Activated CD4-positive, alpha-beta memory T cell treated with anti-CD3 and anti-CD28 coated beads for 36 hours (primary cell): ENCODE measurements at regions not wholly inside any gene's neighbourhood (a gene's known extent, or its start where the extent isn't known, plus 50 kb on each side); places are given as distances from the start of the nearest gene placed in this dataset.
"Not testable (repeated sequence)": the region's sequence is repeated elsewhere in the genome, so short reads cannot be mapped to it uniquely, and the experiment has no call there.

ENCODE experiments used
- CTCF ChIA-PET: fragments of 350-600 bp; sonication (Branson Sonifier 250); formaldehyde crosslinking; loops from one replicate; lab custom pipeline; 2021; ENCODE audit warnings: antibody characterized with exemption, inconsistent platforms; lab: Charles Lee
- POLR2A ChIA-PET: fragments of 350-600 bp; sonication (Branson Sonifier 250); formaldehyde crosslinking; loops from one replicate; lab custom pipeline; 2021; ENCODE audit warnings: antibody characterized with exemption; lab: Charles Lee
- DNase-seq: peaks from one replicate; pipeline ENCODE4 v3.0.0-alpha.2; 2020
- H3K27ac Mint-ChIP-seq: one replicate; pipeline ENCODE4 v1.8.0; 2021; ENCODE audit warnings: mixed read lengths
- H3K27me3 Mint-ChIP-seq: one replicate; pipeline ENCODE4 v1.8.0; 2021; ENCODE audit warnings: mixed read lengths
- H3K36me3 Mint-ChIP-seq: one replicate; pipeline ENCODE4 v1.8.0; 2021; ENCODE audit warnings: mixed read lengths
- H3K4me1 Mint-ChIP-seq: one replicate; pipeline ENCODE4 v1.8.0; 2021; ENCODE audit warnings: low read depth, mixed read lengths
- H3K4me3 Mint-ChIP-seq: one replicate; pipeline ENCODE4 v1.8.0; 2021; ENCODE audit warnings: mild to moderate bottlenecking, mixed read lengths
- H3K9me3 Mint-ChIP-seq: one replicate; pipeline ENCODE4 v1.8.0; 2021; ENCODE audit warnings: mixed read lengths
- intact Hi-C: fragments of 100-400 bp; cut with micrococcal nuclease; formaldehyde crosslinking; loops from one replicate; pipeline ENCODE4 v1.15.1; 2023

- Mint-ChIP-seq H3K27ac (no peak overlapping the region), H3K27me3 (no peaks in the 10 kb centered on the region), H3K4me3 (no peak overlapping the region), H3K9me3 (peaks cover 2% of the 10 kb centered on the region), H3K36me3 (no peaks in the 10 kb centered on the region), H3K4me1 (no peaks in the 10 kb centered on the region)
- POLR2A ChIA-PET = no interaction called here
- intact Hi-C loops = no loop called here
- no peak for DNase-seq
- CTCF ChIA-PET = no interaction called here
Observed at GRCh38 chr2:208671284-208671683, 264.7 kb downstream of the PTH2R start.

DNA sequence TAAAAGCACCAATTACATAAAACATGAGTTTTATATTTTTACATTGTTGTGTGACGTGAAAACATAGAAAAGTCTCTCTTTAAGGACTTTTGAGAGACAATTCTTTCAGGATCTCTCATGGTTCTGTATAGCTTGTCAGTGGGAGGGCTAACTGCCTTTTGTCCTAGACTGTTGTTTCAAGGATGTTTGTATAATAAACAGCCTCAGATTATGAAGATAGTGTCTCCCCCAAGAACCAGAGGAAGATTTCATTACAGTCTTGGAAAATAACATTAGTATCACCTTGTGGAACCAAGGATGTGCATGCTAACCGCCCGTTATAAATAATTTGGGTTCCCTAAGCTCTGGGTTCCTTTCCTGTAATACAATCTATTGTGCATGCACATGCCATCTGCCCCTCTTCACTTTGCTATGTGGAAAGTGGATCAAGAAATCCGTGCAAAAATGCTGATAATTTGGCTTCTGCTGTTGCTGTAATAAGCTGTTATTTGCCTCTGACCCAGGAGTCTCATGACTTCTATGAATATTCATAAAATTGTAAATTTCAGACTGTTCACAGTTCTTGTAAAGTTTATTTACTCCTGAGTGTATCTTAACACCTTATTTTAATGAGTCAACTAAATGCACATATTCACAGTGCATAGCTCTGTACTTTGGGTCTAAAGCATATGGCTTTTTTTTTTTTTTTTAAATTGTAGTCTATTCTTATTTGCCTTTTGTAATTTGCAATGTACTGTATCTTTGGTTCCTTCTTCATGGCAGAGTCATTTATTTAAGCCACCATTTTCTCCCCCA, 265.5 kb downstream of the PTH2R start:
- intact Hi-C loops = no loop called here
- DNase-seq = no peak
- H3K36me3 Mint-ChIP-seq = no peaks in the 10 kb centered on the region
- CTCF ChIA-PET = interaction anchor here (1.2 kb wide), 1 partner anchor 24 kb away, joined by 3 read pairs; no protein-coding TSS in a partner anchor
- H3K9me3 Mint-ChIP-seq = peaks cover 6% of the 10 kb centered on the region
- H3K27ac Mint-ChIP-seq = no peak overlapping the region
- POLR2A ChIA-PET = no interaction called here
- H3K4me1 Mint-ChIP-seq = no peaks in the 10 kb centered on the region
- H3K27me3 Mint-ChIP-seq = no peaks in the 10 kb centered on the region
- H3K4me3 Mint-ChIP-seq = no peak overlapping the region

DNA sequence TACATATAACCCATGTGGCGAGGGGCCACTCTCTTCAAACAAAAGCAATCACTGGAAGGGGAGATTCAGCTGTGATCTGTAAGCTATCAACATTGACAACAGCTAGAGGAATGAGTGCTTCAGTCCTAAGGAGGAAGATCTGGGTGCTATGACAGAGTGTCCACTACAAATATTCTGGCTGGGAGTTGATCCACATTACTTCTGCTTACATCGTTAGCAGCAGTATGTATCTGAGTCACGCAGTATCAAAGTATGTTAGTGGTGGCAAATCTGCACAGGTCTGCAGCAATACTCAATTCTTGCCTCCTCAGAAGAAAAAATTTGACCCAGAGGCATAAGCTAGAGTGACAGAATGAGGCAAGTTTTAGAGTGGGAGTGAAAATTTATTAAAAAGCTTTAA, 267.0 kb downstream of the PTH2R start:
- CTCF ChIA-PET = no interaction called here
- Mint-ChIP-seq H3K4me1 (no peaks in the 10 kb centered on the region), H3K27me3 (no peaks in the 10 kb centered on the region), H3K27ac (no peak overlapping the region), H3K4me3 (no peak overlapping the region), H3K9me3 (peaks cover 6% of the 10 kb centered on the region), H3K36me3 (no peaks in the 10 kb centered on the region)
- intact Hi-C loops = no loop called here
- no peak for DNase-seq
- POLR2A ChIA-PET = no interaction called here

DNA sequence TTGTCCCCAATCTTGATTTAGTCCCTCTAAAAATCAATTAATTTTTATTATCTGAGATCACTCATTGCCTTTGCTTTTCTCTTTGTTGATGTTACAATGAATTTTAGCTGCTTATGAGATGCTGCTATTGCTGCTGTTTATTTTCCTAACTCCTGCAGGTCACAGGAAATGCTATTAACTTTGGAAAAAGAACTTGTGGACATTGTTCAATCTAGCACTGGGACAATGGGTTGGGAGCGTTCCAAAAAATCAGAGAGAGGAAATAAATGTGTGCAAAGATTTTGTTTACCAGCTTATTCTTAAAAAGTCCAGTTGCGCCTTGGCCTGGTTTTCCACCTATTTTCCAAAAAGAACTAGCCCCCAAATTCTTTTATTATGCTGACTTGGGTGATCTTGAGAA, 268.3 kb downstream of the PTH2R start:
- no peaks in the 10 kb centered on the region for H3K36me3 Mint-ChIP-seq
- H3K4me1 Mint-ChIP-seq = no peaks in the 10 kb centered on the region
- ChIA-PET CTCF (no interaction called here), POLR2A (interaction anchor here (0.6 kb wide), 1 partner anchor 905 kb away, joined by 3 read pairs; no protein-coding TSS in a partner anchor)
- no peak overlapping the region for H3K27ac Mint-ChIP-seq
- H3K4me3 Mint-ChIP-seq = no peak overlapping the region
- intact Hi-C loops = no loop called here
- H3K27me3 Mint-ChIP-seq = no peaks in the 10 kb centered on the region
- peaks cover 6% of the 10 kb centered on the region for H3K9me3 Mint-ChIP-seq
- DNase-seq = no peak

- DNase-seq, CTCF ChIA-PET, H3K4me1 Mint-ChIP-seq, H3K36me3 Mint-ChIP-seq, intact Hi-C loops, POLR2A ChIA-PET, H3K27me3 Mint-ChIP-seq, H3K4me3 Mint-ChIP-seq, H3K27ac Mint-ChIP-seq: not testable (repeated sequence)
- peaks cover 33% of the 10 kb centered on the region for H3K9me3 Mint-ChIP-seq
Observed at GRCh38 chr2:208685929-208686328, 279.3 kb downstream of the PTH2R start.

DNA sequence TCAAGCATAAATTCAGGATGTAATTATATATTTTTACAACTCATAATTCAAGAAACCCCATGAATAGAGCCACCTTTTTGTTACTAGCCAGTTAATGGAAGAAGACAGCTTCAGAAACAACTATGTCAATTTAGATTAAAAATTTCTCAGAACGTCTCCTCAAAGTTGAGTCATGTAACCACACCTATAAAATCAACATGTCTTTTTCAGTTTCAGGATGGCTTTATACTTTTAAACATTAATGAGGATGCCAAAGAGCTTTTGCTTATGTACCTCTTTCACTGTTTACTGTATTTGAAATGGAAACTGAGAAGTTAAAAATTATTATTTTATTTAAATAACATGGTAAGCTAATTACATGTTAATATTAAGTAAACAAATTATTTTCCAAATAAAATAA, 280.1 kb downstream of the PTH2R start:
- Mint-ChIP-seq H3K36me3 (no peaks in the 10 kb centered on the region), H3K4me1 (no peaks in the 10 kb centered on the region), H3K9me3 (peaks cover 28% of the 10 kb centered on the region), H3K27ac (no peak overlapping the region), H3K27me3 (no peaks in the 10 kb centered on the region), H3K4me3 (no peak overlapping the region)
- ChIA-PET CTCF (interaction anchor here (0.6 kb wide), 1 partner anchor 601 kb away, joined by 3 read pairs; no protein-coding TSS in a partner anchor), POLR2A (no interaction called here)
- DNase-seq = no peak
- intact Hi-C loops = no loop called here

GRCh38 chr2:208687720-208688119, 281.1 kb downstream of the PTH2R start:
- H3K27me3 Mint-ChIP-seq, H3K4me1 Mint-ChIP-seq, POLR2A ChIA-PET, H3K27ac Mint-ChIP-seq, H3K36me3 Mint-ChIP-seq, CTCF ChIA-PET, intact Hi-C loops, H3K4me3 Mint-ChIP-seq, DNase-seq: not testable (repeated sequence)
- H3K9me3 Mint-ChIP-seq = peaks cover 23% of the 10 kb centered on the region

DNA sequence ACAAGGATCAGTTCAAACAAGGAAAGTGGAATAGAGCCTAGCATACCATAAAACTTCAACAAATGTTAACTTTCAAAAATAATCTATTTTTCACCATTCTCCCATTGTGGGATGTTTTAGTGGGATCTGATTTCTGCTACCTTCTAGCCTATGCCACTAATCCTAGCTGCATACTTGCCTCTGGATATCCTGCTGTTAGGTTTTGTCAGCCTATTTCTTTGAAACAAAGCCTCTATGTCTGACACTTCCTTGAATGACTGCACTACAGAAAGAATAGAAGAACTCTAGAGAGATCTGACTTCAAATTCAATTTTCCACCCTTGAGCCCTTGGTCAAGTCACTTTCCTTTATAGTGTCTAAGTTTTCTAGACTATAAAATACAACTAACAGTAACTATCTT, 291.5 kb downstream of the PTH2R start:
- CTCF ChIA-PET = no interaction called here
- no peaks in the 10 kb centered on the region for H3K36me3 Mint-ChIP-seq
- intact Hi-C loops = no loop called here
- H3K27me3 Mint-ChIP-seq = no peaks in the 10 kb centered on the region
- H3K4me1 Mint-ChIP-seq = no peaks in the 10 kb centered on the region
- no peak for DNase-seq
- peaks cover 2% of the 10 kb centered on the region for H3K9me3 Mint-ChIP-seq
- no peak overlapping the region for H3K27ac Mint-ChIP-seq
- H3K4me3 Mint-ChIP-seq = no peak overlapping the region
- POLR2A ChIA-PET = no interaction called here

DNA sequence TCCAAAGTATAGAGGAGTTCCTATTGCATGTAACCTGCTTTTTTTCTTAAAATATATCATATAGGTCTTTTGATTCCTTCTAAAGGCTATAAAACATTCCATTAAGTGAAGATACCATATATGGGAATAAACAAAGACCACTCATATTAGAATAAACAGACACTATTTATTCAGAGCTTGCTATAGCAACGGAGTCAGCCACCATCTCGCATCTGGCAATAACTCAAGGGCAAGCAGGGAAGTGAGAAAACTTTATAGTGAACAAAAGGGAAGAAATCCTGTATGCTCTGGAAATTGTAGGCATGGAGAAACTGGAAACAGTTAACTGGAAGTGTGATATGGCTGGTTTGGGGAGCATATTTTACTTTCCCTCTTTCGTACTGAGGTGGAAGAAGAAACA, 301.9 kb downstream of the PTH2R start:
- Mint-ChIP-seq H3K27me3 (no peaks in the 10 kb centered on the region), H3K4me3 (no peak overlapping the region), H3K27ac (no peak overlapping the region), H3K36me3 (no peaks in the 10 kb centered on the region), H3K4me1 (no peaks in the 10 kb centered on the region), H3K9me3 (no peaks in the 10 kb centered on the region)
- intact Hi-C loops = no loop called here
- no peak for DNase-seq
- ChIA-PET POLR2A (no interaction called here), CTCF (no interaction called here)

DNA sequence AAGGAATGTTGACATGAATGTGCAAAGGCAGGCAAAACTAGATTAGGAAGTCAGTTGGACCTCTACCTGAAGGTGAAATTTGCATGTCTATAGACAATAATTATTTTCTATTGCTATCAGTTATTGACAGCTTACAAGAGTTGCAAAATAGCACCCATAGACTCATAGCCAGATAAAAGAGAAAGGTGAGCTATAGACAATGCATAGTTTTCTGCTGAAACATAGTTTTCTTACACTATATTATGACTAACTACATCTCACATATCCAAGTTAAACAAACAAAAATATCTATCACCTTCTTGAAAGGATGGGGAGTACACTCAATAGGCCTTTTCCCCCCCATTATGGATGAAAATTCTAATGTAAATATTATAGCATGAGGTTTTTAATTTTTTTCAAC, 305.0 kb downstream of the PTH2R start:
- H3K9me3 Mint-ChIP-seq = no peaks in the 10 kb centered on the region
- H3K4me3 Mint-ChIP-seq = no peak overlapping the region
- no peaks in the 10 kb centered on the region for H3K27me3 Mint-ChIP-seq
- no peaks in the 10 kb centered on the region for H3K36me3 Mint-ChIP-seq
- ChIA-PET CTCF (no interaction called here), POLR2A (no interaction called here)
- H3K4me1 Mint-ChIP-seq = no peaks in the 10 kb centered on the region
- no peak for DNase-seq
- intact Hi-C loops = no loop called here
- no peak overlapping the region for H3K27ac Mint-ChIP-seq

GRCh38 chr2:208713066-208713745, 306.6 kb downstream of the PTH2R start:
- Mint-ChIP-seq H3K4me3 (no peak overlapping the region), H3K27ac (no peak overlapping the region), H3K4me1 (no peaks in the 10 kb centered on the region), H3K36me3 (no peaks in the 10 kb centered on the region), H3K27me3 (no peaks in the 10 kb centered on the region), H3K9me3 (no peaks in the 10 kb centered on the region)
- CTCF ChIA-PET = no interaction called here
- POLR2A ChIA-PET = no interaction called here
- DNase-seq = no peak
- intact Hi-C loops = no loop called here

- Mint-ChIP-seq H3K27ac (no peak overlapping the region), H3K9me3 (no peaks in the 10 kb centered on the region), H3K4me3 (no peak overlapping the region), H3K4me1 (no peaks in the 10 kb centered on the region), H3K36me3 (no peaks in the 10 kb centered on the region), H3K27me3 (no peaks in the 10 kb centered on the region)
- intact Hi-C loops = no loop called here
- ChIA-PET CTCF (no interaction called here), POLR2A (no interaction called here)
- no peak for DNase-seq
Observed at GRCh38 chr2:208718828-208719227, 312.2 kb downstream of the PTH2R start.

GRCh38 chr2:208722731-208723130, 316.1 kb downstream of the PTH2R start:
- Mint-ChIP-seq H3K27me3 (no peaks in the 10 kb centered on the region), H3K36me3 (no peaks in the 10 kb centered on the region), H3K4me1 (no peaks in the 10 kb centered on the region), H3K9me3 (peaks cover 5% of the 10 kb centered on the region), H3K27ac (no peak overlapping the region), H3K4me3 (no peak overlapping the region)
- intact Hi-C loops = no loop called here
- ChIA-PET CTCF (no interaction called here), POLR2A (no interaction called here)
- DNase-seq = no peak
